ENCODE measurements at regions not wholly inside any gene's neighbourhood (a gene's known extent, or its start where the extent isn't known, plus 50 kb on each side); places are given as distances from the start of the nearest gene placed in this dataset.

GRCh38 chr16:48081656-48082055, 74.1 kb downstream of the ABCC12 start:
- no peak for DNase-seq
- no peaks in the 10 kb centered on the region for H3K9me3 ChIP-seq
- intact Hi-C loops (cut with DNase I; ENCODE audit: low total_unique reads): no loop called here
- no peaks in the 10 kb centered on the region for H3K36me3 ChIP-seq
- no peak overlapping the region for H3K27ac ChIP-seq
- H3K27me3 ChIP-seq: no peaks in the 10 kb centered on the region
- ATAC-seq: no peak
- H3K4me3 ChIP-seq: no peak overlapping the region
- H3K4me1 ChIP-seq: peaks cover 14 to 15% of the 10 kb centered on the region in 2 donors
- in situ Hi-C loops (cut with MboI; ENCODE audit: low sequenced_read_pairs in 4 of 4): no loop called here
- no peak for TF ChIP-seq POLR2A (IDR thresholded peaks at IDR 0.05)
- TF ChIP-seq CTCF (IDR thresholded peaks at IDR 0.05 in 4 of 5, conservative IDR thresholded peaks at IDR 0.05 in 1 of 5): no peak

- H3K27ac ChIP-seq: no peak overlapping the region
- H3K36me3 ChIP-seq: no peaks in the 10 kb centered on the region
- intact Hi-C loops (cut with DNase I; ENCODE audit: low total_unique reads): no loop called here
- in situ Hi-C loops (cut with MboI; ENCODE audit: low sequenced_read_pairs in 4 of 4): no loop called here
- ATAC-seq (no peak), DNase-seq (no peak)
- no peaks in the 10 kb centered on the region for H3K4me1 ChIP-seq
- H3K27me3 ChIP-seq: no peaks in the 10 kb centered on the region
- H3K4me3 ChIP-seq: no peak overlapping the region
- no peaks in the 10 kb centered on the region for H3K9me3 ChIP-seq
- TF ChIP-seq CTCF (IDR thresholded peaks at IDR 0.05 in 4 of 5, conservative IDR thresholded peaks at IDR 0.05 in 1 of 5) (no peak), POLR2A (IDR thresholded peaks at IDR 0.05) (no peak)
Observed at GRCh38 chr16:48076455-48077012, 79.3 kb downstream of the ABCC12 start.

GRCh38 chr16:48075398-48075797, 80.4 kb downstream of the ABCC12 start:
- intact Hi-C loops (cut with DNase I; ENCODE audit: low total_unique reads) (no loop called here), in situ Hi-C loops (cut with MboI; ENCODE audit: low sequenced_read_pairs in 4 of 4) (no loop called here)
- Histone ChIP-seq H3K36me3 (no peaks in the 10 kb centered on the region), H3K4me1 (no peaks in the 10 kb centered on the region), H3K27me3 (no peaks in the 10 kb centered on the region), H3K4me3 (no peak overlapping the region), H3K9me3 (no peaks in the 10 kb centered on the region), H3K27ac (no peak overlapping the region)
- ATAC-seq (no peak), DNase-seq (no peak)
- TF ChIP-seq CTCF (IDR thresholded peaks at IDR 0.05 in 4 of 5, conservative IDR thresholded peaks at IDR 0.05 in 1 of 5): no peak
- TF ChIP-seq POLR2A (IDR thresholded peaks at IDR 0.05): no peak

GRCh38 chr16:48067388-48067787, 88.4 kb downstream of the ABCC12 start:
- Histone ChIP-seq H3K4me3 (no peak overlapping the region), H3K27me3 (no peaks in the 10 kb centered on the region), H3K4me1 (peaks cover 0 to 2% of the 10 kb centered on the region in 2 donors), H3K36me3 (no peaks in the 10 kb centered on the region), H3K27ac (no peak overlapping the region), H3K9me3 (no peaks in the 10 kb centered on the region)
- ATAC-seq: no peak
- TF ChIP-seq POLR2A (IDR thresholded peaks at IDR 0.05) (no peak), CTCF (IDR thresholded peaks at IDR 0.05 in 4 of 5, conservative IDR thresholded peaks at IDR 0.05 in 1 of 5) (no peak)
- DNase-seq: no peak
- intact Hi-C loops (cut with DNase I; ENCODE audit: low total_unique reads) (no loop called here), in situ Hi-C loops (cut with MboI; ENCODE audit: low sequenced_read_pairs in 4 of 4) (no loop called here)

- Histone ChIP-seq H3K4me1 (peaks cover 0 to 2% of the 10 kb centered on the region in 2 donors), H3K36me3 (no peaks in the 10 kb centered on the region), H3K27me3 (no peaks in the 10 kb centered on the region), H3K4me3 (no peak overlapping the region), H3K27ac (no peak overlapping the region), H3K9me3 (no peaks in the 10 kb centered on the region)
- ATAC-seq (no peak), DNase-seq (no peak)
- intact Hi-C loops (cut with DNase I; ENCODE audit: low total_unique reads) (no loop called here), in situ Hi-C loops (cut with MboI; ENCODE audit: low sequenced_read_pairs in 4 of 4) (no loop called here)
- TF ChIP-seq POLR2A (IDR thresholded peaks at IDR 0.05): no peak
- no peak for TF ChIP-seq CTCF (IDR thresholded peaks at IDR 0.05 in 4 of 5, conservative IDR thresholded peaks at IDR 0.05 in 1 of 5)
Observed at GRCh38 chr16:48064971-48065370, 90.8 kb downstream of the ABCC12 start.

All from gastrocnemius medialis (tissue), 4 donors.